SK-N-SH treated with all-trans-retinoic acid at 6 μM for 48 hours (cell line): ENCODE measurements at regions not wholly inside any gene's neighbourhood (a gene's known extent, or its start where the extent isn't known, plus 50 kb on each side); places are given as distances from the start of the nearest gene placed in this dataset.

ENCODE experiments used
- ATAC-seq: fragments of 200-7000 bp; cut with Tn5 transposase; 3 replicates; pipeline ENCODE4 v1.9.1; 2020; ENCODE audit warnings: mild to moderate bottlenecking, moderate library complexity
- CSRNP3 ChIP-seq: fragments of 250-450 bp; sonication (Bioruptor Pico); IDR thresholded peaks from 2 replicates; pipeline ENCODE4 v1.5.1; 2021; ENCODE audit warnings: mild to moderate bottlenecking, moderate library complexity
- ESRRG ChIP-seq: fragments of 250-450 bp; sonication (Bioruptor Pico); IDR thresholded peaks from 2 replicates; pipeline ENCODE4 v1.6.1; 2021; ENCODE audit warnings: mild to moderate bottlenecking
- ISL1 ChIP-seq: fragments of 250-450 bp; sonication (Bioruptor Pico); IDR thresholded peaks from 2 replicates; pipeline ENCODE4 v2.1.2; 2022; ENCODE audit warnings: mild to moderate bottlenecking, moderate library complexity
- PPARA ChIP-seq: fragments of 250-450 bp; sonication (Bioruptor Pico); IDR thresholded peaks from 2 replicates; pipeline ENCODE4 v1.5.0; 2020; ENCODE audit warnings: mild to moderate bottlenecking, borderline replicate concordance
- RARB ChIP-seq: fragments of 250-450 bp; sonication (Bioruptor Pico); IDR thresholded peaks from 2 replicates; pipeline ENCODE4 v1.8.0; 2021; ENCODE audit warnings: mild to moderate bottlenecking, moderate library complexity
- SNAI2 ChIP-seq: fragments of 250-450 bp; sonication (Bioruptor Pico); IDR thresholded peaks from 2 replicates; pipeline ENCODE4 v1.5.0; 2020; ENCODE audit warnings: mild to moderate bottlenecking, moderate library complexity
- ZFP3 ChIP-seq: fragments of 250-450 bp; sonication (Bioruptor Pico); IDR thresholded peaks from 2 replicates; pipeline ENCODE4 v1.5.0; 2020; ENCODE audit warnings: mild to moderate bottlenecking, moderate library complexity
- ZFP30 ChIP-seq: fragments of 450-650 bp; formaldehyde crosslinking; IDR thresholded peaks from 2 replicates; pipeline ENCODE4 v1.5.0; 2022; ENCODE audit warnings: mild to moderate bottlenecking, moderate library complexity
- ZNF70 ChIP-seq: fragments of 450-650 bp; formaldehyde crosslinking; IDR thresholded peaks from 2 replicates; pipeline ENCODE4 v1.5.0; 2020; ENCODE audit warnings: mild to moderate bottlenecking, moderate library complexity
- TF ChIP-seq, protein P1 (sequence below): fragments of 250-450 bp; sonication (Bioruptor Pico); IDR thresholded peaks from 2 replicates; pipeline ENCODE4 v1.5.1; 2020; ENCODE audit warnings: low read depth, mild to moderate bottlenecking, moderate library complexity
- TF ChIP-seq, protein P2 (sequence below): fragments of 250-450 bp; sonication (Bioruptor Pico); IDR thresholded peaks from 2 replicates; pipeline ENCODE4 v1.8.0; 2021; ENCODE audit warnings: low read depth, mild to moderate bottlenecking, moderate library complexity, borderline replicate concordance

DNA sequence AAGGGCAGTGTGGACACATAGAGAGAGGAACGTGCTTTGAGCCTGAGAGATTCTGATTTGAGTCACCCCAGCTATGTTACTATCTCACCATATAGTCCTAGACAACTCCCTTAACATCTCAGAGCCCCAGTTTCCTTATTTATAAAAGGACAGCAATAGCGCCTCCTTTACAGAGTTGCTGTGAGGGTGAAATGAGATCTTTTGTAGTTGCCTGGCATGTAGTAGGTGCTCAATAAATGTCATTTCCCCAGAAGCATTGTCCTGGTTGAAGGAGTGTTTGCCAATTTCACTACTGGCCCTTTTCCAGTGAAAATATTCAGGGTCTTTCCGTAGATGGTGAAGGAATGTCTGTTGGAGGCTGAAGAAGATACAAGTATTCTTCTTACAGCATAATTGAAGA lies 51.3 kb upstream of the FAM180A start:
- no peak for ATAC-seq
- TF ChIP-seq, protein P1, sequence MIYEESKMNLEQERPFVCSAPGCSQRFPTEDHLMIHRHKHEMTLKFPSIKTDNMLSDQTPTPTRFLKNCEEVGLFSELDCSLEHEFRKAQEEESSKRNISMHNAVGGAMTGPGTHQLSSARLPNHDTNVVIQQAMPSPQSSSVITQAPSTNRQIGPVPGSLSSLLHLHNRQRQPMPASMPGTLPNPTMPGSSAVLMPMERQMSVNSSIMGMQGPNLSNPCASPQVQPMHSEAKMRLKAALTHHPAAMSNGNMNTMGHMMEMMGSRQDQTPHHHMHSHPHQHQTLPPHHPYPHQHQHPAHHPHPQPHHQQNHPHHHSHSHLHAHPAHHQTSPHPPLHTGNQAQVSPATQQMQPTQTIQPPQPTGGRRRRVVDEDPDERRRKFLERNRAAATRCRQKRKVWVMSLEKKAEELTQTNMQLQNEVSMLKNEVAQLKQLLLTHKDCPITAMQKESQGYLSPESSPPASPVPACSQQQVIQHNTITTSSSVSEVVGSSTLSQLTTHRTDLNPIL: no peak
- TF ChIP-seq ZNF70 (CRISPR knock-in tag) (no peak), ZFP30 (CRISPR knock-in tag) (no peak), ISL1 (CRISPR knock-in tag) (no peak), CSRNP3 (no peak), SNAI2 (no peak), RARB (CRISPR knock-in tag) (no peak), ZFP3 (no peak), ESRRG (CRISPR knock-in tag) (no peak), PPARA (CRISPR knock-in tag) (no peak)
- TF ChIP-seq, protein P2, sequence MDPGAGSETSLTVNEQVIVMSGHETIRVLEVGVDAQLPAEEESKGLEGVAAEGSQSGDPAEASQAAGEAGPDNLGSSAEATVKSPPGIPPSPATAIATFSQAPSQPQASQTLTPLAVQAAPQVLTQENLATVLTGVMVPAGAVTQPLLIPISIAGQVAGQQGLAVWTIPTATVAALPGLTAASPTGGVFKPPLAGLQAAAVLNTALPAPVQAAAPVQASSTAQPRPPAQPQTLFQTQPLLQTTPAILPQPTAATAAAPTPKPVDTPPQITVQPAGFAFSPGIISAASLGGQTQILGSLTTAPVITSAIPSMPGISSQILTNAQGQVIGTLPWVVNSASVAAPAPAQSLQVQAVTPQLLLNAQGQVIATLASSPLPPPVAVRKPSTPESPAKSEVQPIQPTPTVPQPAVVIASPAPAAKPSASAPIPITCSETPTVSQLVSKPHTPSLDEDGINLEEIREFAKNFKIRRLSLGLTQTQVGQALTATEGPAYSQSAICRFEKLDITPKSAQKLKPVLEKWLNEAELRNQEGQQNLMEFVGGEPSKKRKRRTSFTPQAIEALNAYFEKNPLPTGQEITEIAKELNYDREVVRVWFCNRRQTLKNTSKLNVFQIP (CRISPR knock-in tag): no peak
- TF ChIP-seq, all 23 proteins: peak for 0
